ENCODE measurements at regions not wholly inside any gene's neighbourhood (a gene's known extent, or its start where the extent isn't known, plus 50 kb on each side); places are given as distances from the start of the nearest gene placed in this dataset.

- peak in 1 of 2 experiments; percentile 27 for DNase-seq (ENCODE audit: low read depth in 1 of 2, low spot score in 2 of 2)
- H3K36me3 ChIP-seq (ENCODE audit: control insufficient read depth in 2 of 4, insufficient read depth in 4 of 4, low read length in 3 of 4): no peaks in the 10 kb centered on the region
- no peak overlapping the region for H3K23ac ChIP-seq (ENCODE audit: insufficient read length)
- peaks cover 0 to 2% (median 0%) of the 10 kb centered on the region in 4 experiments; a peak in 1 of 7 replicates for H3K4me1 ChIP-seq (replicated peaks in 1 of 4; ENCODE audit: control insufficient read depth in 3 of 4, insufficient read depth in 4 of 4, low read length in 3 of 4)
- H3K4ac ChIP-seq (replicated peaks; ENCODE audit: insufficient read length, low read depth, low read length): no peak overlapping the region
- H2BK20ac ChIP-seq (ENCODE audit: low read length): no peak overlapping the region
- no peak overlapping the region for H2AFZ ChIP-seq (ENCODE audit: low read length)
- no peak overlapping the region for H4K91ac ChIP-seq (replicated peaks; ENCODE audit: insufficient read length, low read length)
- no peak overlapping the region for H3K9ac ChIP-seq (replicated peaks in 1 of 4; ENCODE audit: extremely low read depth in 1 of 4, low read depth in 3 of 4, low read length in 3 of 4)
- CTCF ChIA-PET (ENCODE audit: partially characterized antibody): interaction anchor here (0.6 to 1.5 kb wide), 3 partner anchors 9 to 637 kb away, joined by 3 to 6 read pairs (median 6); no protein-coding TSS in a partner anchor
- no peak overlapping the region for H2BK12ac ChIP-seq (ENCODE audit: low read depth, low read length)
- H3K27me3 ChIP-seq (replicated peaks in 1 of 4; ENCODE audit: control insufficient read depth in 3 of 4, extremely low read depth in 1 of 4, insufficient read depth in 3 of 4, low read length in 3 of 4): no peaks in the 10 kb centered on the region
- H3K4me2 ChIP-seq (ENCODE audit: insufficient read depth in 1 of 2, low read depth in 2 of 2, low read length in 2 of 2): no peak overlapping the region
- no peaks in the 10 kb centered on the region for H3K9me3 ChIP-seq (ENCODE audit: insufficient read depth in 2 of 2, low read depth in 1 of 2, low read length in 1 of 2)
- H3K27ac ChIP-seq (ENCODE audit: low read depth, low read length): no peak overlapping the region
- no peak for FAIRE-seq
- no peak overlapping the region for H4K5ac ChIP-seq (ENCODE audit: insufficient read length, low read depth, low read length)
- no peak overlapping the region for H2BK15ac ChIP-seq (ENCODE audit: low read length)
- no peak overlapping the region for H2BK120ac ChIP-seq (replicated peaks; ENCODE audit: low read depth, low read length)
- H3K14ac ChIP-seq (ENCODE audit: insufficient read length): no peak overlapping the region
- WGBS, 2 experiments (ENCODE audit: extremely low coverage in 1 of 2, insufficient coverage in 1 of 2, insufficient read length in 1 of 2, insufficient replicate concordance in 2 of 2, low coverage in 1 of 2, low lambda C conversion rate in 2 of 2, missing lambda C conversion rate in 1 of 2): 98% methylated on average over 5 of the region's 5 CpGs; no CpG with 5 or more reads in 1 of the 2 experiments
- no peak overlapping the region for H3K18ac ChIP-seq (ENCODE audit: extremely low read depth, low read length)
- H3K4me3 ChIP-seq (ENCODE audit: extremely low read depth in 1 of 4, insufficient read depth in 2 of 4, low read depth in 3 of 4, low read length in 4 of 4): no peak overlapping the region
- no peaks in the 10 kb centered on the region; the same call in 1 of the 2 replicates for H3K23me2 ChIP-seq (ENCODE audit: low read depth, low read length)
- no peak overlapping the region for H2AK5ac ChIP-seq (ENCODE audit: low read depth, low read length)
- no peak overlapping the region for H2BK5ac ChIP-seq (ENCODE audit: low read depth, low read length)
- no peaks in the 10 kb centered on the region for H3K79me1 ChIP-seq (ENCODE audit: low read depth, low read length)
- POLR2A ChIA-PET (ENCODE audit: partially characterized antibody): no interaction called here
- H3K56ac ChIP-seq (replicated peaks; ENCODE audit: insufficient read length, low read depth, low read length): no peak overlapping the region
- H3K79me2 ChIP-seq (ENCODE audit: control insufficient read depth in 1 of 2, insufficient read depth in 2 of 2, low read length in 2 of 2): no peaks in the 10 kb centered on the region
- H4K8ac ChIP-seq (ENCODE audit: extremely low read depth, insufficient read depth, low read length): no peak overlapping the region
- H4K20me1 ChIP-seq (replicated peaks in 1 of 2; ENCODE audit: control insufficient read depth in 1 of 2, insufficient read depth in 2 of 2, low read length in 2 of 2): no peaks in the 10 kb centered on the region
- TF ChIP-seq HDAC2 (IDR thresholded peaks at IDR 0.05; ENCODE audit: borderline replicate concordance in 1 of 2, low read depth in 2 of 2, low read length in 2 of 2) (no peak), JUND (IDR thresholded peaks at IDR 0.05; ENCODE audit: low read length) (no peak), CEBPB (IDR thresholded peaks at IDR 0.05; ENCODE audit: low read depth, low read length) (no peak), ZNF274 (IDR thresholded peaks at IDR 0.05; ENCODE audit: borderline replicate concordance, extremely low read depth, low read length) (no peak), RXRA (IDR thresholded peaks at IDR 0.05; ENCODE audit: insufficient read depth, low read depth, low read length) (no peak), TEAD4 (IDR thresholded peaks at IDR 0.05; ENCODE audit: low read depth, low read length) (no peak), SIRT6 (IDR thresholded peaks at IDR 0.05; ENCODE audit: low read length) (no peak), SP4 (IDR thresholded peaks at IDR 0.05; ENCODE audit: low read length) (no peak), MAFK (IDR thresholded peaks at IDR 0.05; ENCODE audit: low read depth, low read length) (no peak), POLR2AphosphoS5 (IDR thresholded peaks at IDR 0.05; ENCODE audit: low read depth, low read length) (no peak)
These were observed 664.7 kb downstream of the INHBA start for GRCh38 chr7:41038211-41038610.
